ENCODE measurements at regions not wholly inside any gene's neighbourhood (a gene's known extent, or its start where the extent isn't known, plus 50 kb on each side); places are given as distances from the start of the nearest gene placed in this dataset.

DNA sequence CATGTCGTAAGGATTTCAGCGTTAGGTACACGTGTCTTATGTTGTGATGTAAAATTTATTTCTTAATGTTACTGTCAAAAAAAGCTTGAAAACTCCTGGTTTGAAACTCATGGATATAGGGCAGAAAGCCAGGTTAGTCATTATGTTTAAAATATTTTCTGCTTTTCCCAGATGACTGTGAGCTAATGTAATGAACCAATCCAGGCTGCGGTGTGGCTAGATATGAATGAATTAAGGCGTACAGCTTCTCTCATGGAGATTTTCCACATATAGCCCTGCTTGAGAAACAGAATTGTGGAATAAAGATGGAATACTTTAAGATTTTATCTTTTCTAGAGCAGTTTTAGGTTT is 80.3 kb upstream of the STMND1 start:
- FAIRE-seq (no peak), DNase-seq (ENCODE audit: insufficient read length, low spot score) (no peak)
- TF ChIP-seq, protein P1, sequence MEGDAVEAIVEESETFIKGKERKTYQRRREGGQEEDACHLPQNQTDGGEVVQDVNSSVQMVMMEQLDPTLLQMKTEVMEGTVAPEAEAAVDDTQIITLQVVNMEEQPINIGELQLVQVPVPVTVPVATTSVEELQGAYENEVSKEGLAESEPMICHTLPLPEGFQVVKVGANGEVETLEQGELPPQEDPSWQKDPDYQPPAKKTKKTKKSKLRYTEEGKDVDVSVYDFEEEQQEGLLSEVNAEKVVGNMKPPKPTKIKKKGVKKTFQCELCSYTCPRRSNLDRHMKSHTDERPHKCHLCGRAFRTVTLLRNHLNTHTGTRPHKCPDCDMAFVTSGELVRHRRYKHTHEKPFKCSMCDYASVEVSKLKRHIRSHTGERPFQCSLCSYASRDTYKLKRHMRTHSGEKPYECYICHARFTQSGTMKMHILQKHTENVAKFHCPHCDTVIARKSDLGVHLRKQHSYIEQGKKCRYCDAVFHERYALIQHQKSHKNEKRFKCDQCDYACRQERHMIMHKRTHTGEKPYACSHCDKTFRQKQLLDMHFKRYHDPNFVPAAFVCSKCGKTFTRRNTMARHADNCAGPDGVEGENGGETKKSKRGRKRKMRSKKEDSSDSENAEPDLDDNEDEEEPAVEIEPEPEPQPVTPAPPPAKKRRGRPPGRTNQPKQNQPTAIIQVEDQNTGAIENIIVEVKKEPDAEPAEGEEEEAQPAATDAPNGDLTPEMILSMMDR (IDR thresholded peaks at IDR 0.05; ENCODE audit: insufficient read depth, missing control alignments) = no peak

DNA sequence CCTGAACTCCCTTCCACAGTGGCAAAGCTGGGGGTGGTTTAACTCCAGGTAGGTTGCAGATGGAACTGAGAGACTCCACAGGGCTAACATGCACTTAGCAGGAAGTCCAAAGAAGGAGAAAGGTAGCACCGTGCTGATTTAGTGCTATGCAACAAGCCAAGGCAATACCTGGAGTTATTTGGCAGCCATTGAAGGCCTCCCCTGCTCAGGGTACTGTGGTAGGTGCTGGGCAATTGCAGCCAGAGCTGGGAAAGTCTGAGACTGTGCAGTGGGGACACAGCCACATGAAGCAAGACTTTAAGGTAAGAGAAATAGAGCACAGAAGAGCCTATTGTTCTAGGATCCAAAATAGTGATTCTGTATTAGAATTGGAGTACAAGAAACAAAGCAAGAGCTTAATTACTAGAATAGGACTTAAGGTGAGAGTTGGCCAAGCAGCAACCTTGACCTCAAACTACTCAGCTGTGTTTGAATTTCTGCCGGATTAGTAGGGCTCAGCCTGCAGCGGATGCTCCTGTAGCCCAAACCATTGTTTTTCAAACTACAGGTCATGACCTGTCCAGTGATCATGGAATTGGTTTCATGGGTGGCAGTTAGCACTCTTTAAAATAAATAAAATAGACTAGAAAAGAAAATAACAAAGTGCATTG is 80.8 kb upstream of the STMND1 start:
- TF ChIP-seq, protein P1 (IDR thresholded peaks at IDR 0.05; ENCODE audit: insufficient read depth, missing control alignments) = no peak
- DNase-seq (ENCODE audit: insufficient read length, low spot score) (no peak), FAIRE-seq (no peak)

DNA sequence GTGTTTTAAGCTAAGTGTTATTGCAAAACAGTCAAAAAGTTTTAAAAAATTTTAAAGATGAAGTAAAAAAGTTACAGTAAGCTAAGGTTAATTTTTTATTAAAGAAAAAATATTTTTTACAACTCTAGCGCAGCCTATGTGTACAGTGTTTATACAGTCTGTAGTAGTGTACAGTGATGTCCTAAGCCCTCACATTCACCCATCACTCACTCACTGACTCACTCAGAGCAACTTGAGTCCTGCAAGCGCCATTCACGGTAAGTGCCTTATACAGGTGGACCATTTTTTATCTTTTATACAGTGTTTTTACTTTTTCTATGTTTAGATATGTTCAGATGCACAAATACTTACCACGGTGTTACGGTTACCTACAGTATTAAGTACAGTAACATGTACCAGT is 83.4 kb upstream of the STMND1 start:
- FAIRE-seq = no peak
- TF ChIP-seq, protein P1 (IDR thresholded peaks at IDR 0.05; ENCODE audit: insufficient read depth, missing control alignments) = no peak
- DNase-seq (ENCODE audit: insufficient read length, low spot score) = no peak

DNA sequence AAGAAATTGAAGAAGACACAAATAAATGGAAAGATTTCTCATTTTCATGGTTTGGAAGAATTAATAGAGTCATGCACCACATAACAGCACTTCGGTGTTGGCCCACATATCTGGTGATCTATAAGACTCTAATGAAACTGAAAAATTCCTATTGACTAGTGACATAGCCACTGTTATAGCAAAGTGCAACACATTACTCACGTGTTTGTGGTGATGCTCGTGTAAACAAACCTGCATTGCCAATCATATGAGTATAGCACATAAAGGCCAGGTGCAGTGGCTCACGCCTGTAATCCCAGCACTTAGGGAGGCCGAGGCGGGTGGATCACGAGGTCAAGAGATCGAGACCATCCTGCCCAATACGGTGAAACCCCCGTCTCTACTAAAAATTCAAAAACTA is 84.4 kb upstream of the STMND1 start:
- TF ChIP-seq, protein P1 (IDR thresholded peaks at IDR 0.05; ENCODE audit: insufficient read depth, missing control alignments) = no peak
- DNase-seq (ENCODE audit: insufficient read length, low spot score) (no peak), FAIRE-seq (no peak)

DNA sequence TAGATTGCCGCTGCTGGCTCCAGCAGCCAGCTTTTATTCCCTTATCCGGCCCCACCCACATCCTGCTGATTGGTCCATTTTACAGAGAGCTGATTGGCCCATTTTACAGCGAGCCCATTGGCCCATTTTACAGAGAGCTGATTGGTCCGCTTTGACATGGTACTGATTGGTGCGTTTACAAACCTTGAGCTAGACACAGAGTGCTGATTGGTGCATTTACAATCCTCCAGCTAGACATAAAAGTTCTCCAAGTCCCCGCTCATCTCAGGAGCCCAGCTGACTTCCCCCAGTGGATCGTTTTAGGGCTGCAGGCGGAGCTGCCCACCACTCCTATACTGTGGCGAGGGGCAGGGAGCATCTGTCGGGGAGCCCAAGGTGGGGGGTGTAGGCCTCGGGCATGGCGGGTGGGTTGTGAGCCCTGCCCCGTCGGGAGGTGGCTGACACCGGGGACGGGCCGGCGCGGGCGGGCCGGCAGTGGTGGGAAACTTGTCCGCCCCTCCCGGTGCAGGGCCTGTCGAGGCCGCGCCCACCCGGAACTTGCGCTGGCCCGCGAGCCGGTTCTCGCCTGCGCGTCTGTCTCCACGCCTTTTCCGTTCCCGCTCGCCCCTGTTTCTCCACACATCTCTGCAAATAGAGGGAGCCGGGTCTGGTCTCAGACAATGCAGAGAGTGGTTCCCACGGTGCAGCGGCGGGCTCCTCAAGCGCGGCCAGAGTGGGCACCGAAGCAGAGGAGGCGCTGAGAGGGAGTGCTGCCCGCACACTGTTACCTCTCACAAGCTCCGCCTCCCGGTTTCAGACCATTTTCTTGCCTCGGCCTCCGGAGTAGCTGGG is 86.1 kb upstream of the STMND1 start:
- no peak for FAIRE-seq
- TF ChIP-seq, protein P1 (IDR thresholded peaks at IDR 0.05; ENCODE audit: insufficient read depth, missing control alignments) = no peak
- no peak for DNase-seq (ENCODE audit: insufficient read length, low spot score)

DNA sequence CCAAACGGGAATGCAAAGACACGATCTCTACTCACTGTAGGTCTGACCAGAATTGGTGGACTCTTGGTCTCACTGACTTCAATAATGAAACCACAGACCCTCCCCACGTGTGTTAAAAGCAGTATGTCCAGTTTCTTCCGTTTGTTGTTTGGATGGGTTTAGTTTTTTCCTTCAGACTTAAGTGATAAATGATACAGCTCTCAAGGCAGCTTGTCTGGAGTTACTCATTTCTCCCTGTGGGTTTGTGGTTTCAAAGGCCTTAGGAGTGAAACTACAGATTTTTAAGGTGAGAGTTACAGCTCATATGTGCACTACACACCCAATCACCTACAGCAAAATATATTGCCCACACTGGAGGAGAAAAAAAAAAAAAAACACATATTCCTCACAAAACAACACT is 86.7 kb upstream of the STMND1 start:
- DNase-seq (ENCODE audit: insufficient read length, low spot score) = no peak
- TF ChIP-seq, protein P1 (IDR thresholded peaks at IDR 0.05; ENCODE audit: insufficient read depth, missing control alignments) = no peak
- FAIRE-seq = no peak

DNA sequence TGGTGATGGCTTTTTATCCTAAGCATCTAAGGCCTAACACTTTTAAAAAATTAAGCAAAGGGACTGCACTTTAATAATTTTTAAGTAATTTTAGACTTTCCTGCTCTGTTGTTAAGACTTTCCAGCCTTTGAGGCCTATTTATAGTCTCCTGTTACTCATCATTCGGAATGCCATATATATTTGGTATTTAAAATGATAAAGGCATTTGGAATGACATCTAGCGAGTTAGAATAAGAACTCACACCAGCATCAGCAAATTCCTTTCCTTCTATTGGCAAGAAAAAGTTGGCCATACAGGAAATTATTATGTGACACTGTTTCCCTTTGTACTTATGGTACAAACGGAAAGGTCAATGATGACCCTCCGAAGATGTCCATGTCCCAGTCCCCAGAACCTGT is 88.1 kb upstream of the STMND1 start:
- TF ChIP-seq, protein P1 (IDR thresholded peaks at IDR 0.05; ENCODE audit: insufficient read depth, missing control alignments) = no peak
- FAIRE-seq (no peak), DNase-seq (ENCODE audit: insufficient read length, low spot score) (no peak)

Measured in D721Med (cell line).